Fibroblast of the aortic adventitia (primary cell): ENCODE measurements at regions not wholly inside any gene's neighbourhood (a gene's known extent, or its start where the extent isn't known, plus 50 kb on each side); places are given as distances from the start of the nearest gene placed in this dataset.

ENCODE experiments used
- DNase-seq: peaks from one replicate; pipeline ENCODE4 v3.0.0-alpha.2; 2010; ENCODE audit warnings: low read depth
- H3K4me3 ChIP-seq: 2 replicates; pipeline ENCODE4 v1.5.1; 2011; ENCODE audit warnings: low read depth, mild to moderate bottlenecking, control low read depth, low read length, moderate library complexity
- CTCF ChIP-seq: IDR thresholded peaks from 2 replicates; pipeline ENCODE4 v1.5.1; 2011; ENCODE audit warnings: mild to moderate bottlenecking, low read length, control low read depth, inconsistent platforms; ENCODE audit not compliant: insufficient read depth

GRCh38 chr4:127134490-127134889 is 498.3 kb upstream of the INTU start:
- DNase-seq, result no peak
- no peak for TF ChIP-seq CTCF
- no peak overlapping the region for H3K4me3 ChIP-seq

- DNase-seq, result no peak
Measured at GRCh38 chr4:127138586-127138985, 494.2 kb upstream of the INTU start.

GRCh38 chr4:127139788-127140286 is 492.9 kb upstream of the INTU start:
- TF ChIP-seq CTCF, result no peak

More at GRCh38 chr4:127138586-127138985, 494.2 kb upstream of the INTU start:
- H3K4me3 ChIP-seq, result no peak overlapping the region
- TF ChIP-seq CTCF, result no peak

GRCh38 chr4:127140306-127140705 is 492.5 kb upstream of the INTU start:
- DNase-seq, result no peak
- no peak overlapping the region for H3K4me3 ChIP-seq
- no peak for TF ChIP-seq CTCF

More at GRCh38 chr4:127139788-127140286, 492.9 kb upstream of the INTU start:
- no peak for DNase-seq
- no peak overlapping the region for H3K4me3 ChIP-seq

GRCh38 chr4:127141856-127142255 is 490.9 kb upstream of the INTU start:
- TF ChIP-seq CTCF, result no peak
- DNase-seq, result peak; percentile 35
- H3K4me3 ChIP-seq, result no peak overlapping the region

GRCh38 chr4:127143460-127144195 is 489.1 kb upstream of the INTU start:
- TF ChIP-seq CTCF, result no peak
- peak; percentile 72 for DNase-seq
- H3K4me3 ChIP-seq, result no peak overlapping the region
